Retina (tissue), 1 donor: ENCODE measurements at regions not wholly inside any gene's neighbourhood (a gene's known extent, or its start where the extent isn't known, plus 50 kb on each side); places are given as distances from the start of the nearest gene placed in this dataset.

Experiments used
- DNase-seq: peaks from one replicate; pipeline ENCODE4 v3.0.0-alpha.2; 2016

- DNase-seq, result peak; percentile 78
These were observed 155.4 kb upstream of the PDE3A start for GRCh38 chr12:20212658-20213555.

- no peak for DNase-seq
These were observed 154.4 kb upstream of the PDE3A start for GRCh38 chr12:20213723-20214625.

GRCh38 chr12:20220339-20220738 lies 148.0 kb upstream of the PDE3A start:
- DNase-seq, result no peak

GRCh38 chr12:20232931-20233675 lies 135.2 kb upstream of the PDE3A start:
- no peak for DNase-seq

- DNase-seq, result no peak
These were observed 133.9 kb upstream of the PDE3A start for GRCh38 chr12:20234474-20234873.

GRCh38 chr12:20237091-20237490 lies 131.2 kb upstream of the PDE3A start:
- no peak for DNase-seq

GRCh38 chr12:20245491-20245890 lies 122.8 kb upstream of the PDE3A start:
- DNase-seq, result no peak

- no peak for DNase-seq
These were observed 119.7 kb upstream of the PDE3A start for GRCh38 chr12:20248646-20249045.

GRCh38 chr12:20250761-20251160 lies 117.6 kb upstream of the PDE3A start:
- DNase-seq, result no peak

- no peak for DNase-seq
These were observed 111.0 kb upstream of the PDE3A start for GRCh38 chr12:20257311-20257710.

- DNase-seq, result no peak
These were observed 108.6 kb upstream of the PDE3A start for GRCh38 chr12:20259786-20260185.

GRCh38 chr12:20260851-20261250 lies 107.5 kb upstream of the PDE3A start:
- DNase-seq, result no peak

GRCh38 chr12:20262119-20262518 lies 106.2 kb upstream of the PDE3A start:
- no peak for DNase-seq

GRCh38 chr12:20264026-20264425 lies 104.3 kb upstream of the PDE3A start:
- DNase-seq, result no peak

GRCh38 chr12:20264608-20265114 lies 103.7 kb upstream of the PDE3A start:
- no peak for DNase-seq

GRCh38 chr12:20268121-20268732 lies 100.1 kb upstream of the PDE3A start:
- DNase-seq, result no peak

- DNase-seq, result no peak
These were observed 99.6 kb upstream of the PDE3A start for GRCh38 chr12:20268771-20269170.

GRCh38 chr12:20269337-20270067 lies 98.8 kb upstream of the PDE3A start:
- no peak for DNase-seq

GRCh38 chr12:20270557-20270956 lies 97.8 kb upstream of the PDE3A start:
- no peak for DNase-seq

GRCh38 chr12:20272161-20272560 lies 96.2 kb upstream of the PDE3A start:
- no peak for DNase-seq

GRCh38 chr12:20272801-20273200 lies 95.5 kb upstream of the PDE3A start:
- DNase-seq, result no peak

GRCh38 chr12:20274008-20274407 lies 94.3 kb upstream of the PDE3A start:
- DNase-seq, result no peak
